H1 (cell line): ENCODE measurements at regions not wholly inside any gene's neighbourhood (a gene's known extent, or its start where the extent isn't known, plus 50 kb on each side); places are given as distances from the start of the nearest gene placed in this dataset.

Experiments used
- CTCF ChIA-PET: fragments of 300-600 bp; sonication (Branson Sonifier 250); formaldehyde crosslinking; loops from one replicate; lab custom pipeline; 2021; ENCODE audit not compliant: partially characterized antibody; lab: Charles Lee
- POLR2A ChIA-PET: fragments of 300-600 bp; sonication (Branson Sonifier 250); formaldehyde crosslinking; loops from one replicate; lab custom pipeline; 2021; ENCODE audit warnings: inconsistent platforms; ENCODE audit not compliant: partially characterized antibody; lab: Charles Lee
- DNase-seq, 2 experiments: peaks; one replicate each; pipeline versions ENCODE4 v3.0.0 to v3.0.0-alpha.2; 2010 to 2022; ENCODE audit warnings: low spot score in 2 of 2, low read depth in 1 of 2, mixed read lengths in 1 of 2
- FAIRE-seq: peaks from 2 replicates; lab custom pipeline; 2011; peaks lifted over from hg19 to GRCh38; lab: Jason Lieb, UNC
- H2AFZ ChIP-seq: 2 replicates; pipeline ENCODE4 v1.8.1; 2012; ENCODE audit warnings: low read length, inconsistent platforms
- H2AK5ac ChIP-seq: 2 replicates; pipeline ENCODE4 v1.6.1; 2013; ENCODE audit warnings: low read depth, low read length
- H2BK120ac ChIP-seq: replicated peaks from 2 replicates; pipeline ENCODE3; 2013; ENCODE audit warnings: low read depth, low read length, inconsistent platforms
- H2BK12ac ChIP-seq: 2 replicates; pipeline ENCODE4 v1.6.1; 2013; ENCODE audit warnings: low read depth, low read length
- H2BK15ac ChIP-seq: 2 replicates; pipeline ENCODE4 v1.6.1; 2013; ENCODE audit warnings: low read length
- H2BK20ac ChIP-seq: 2 replicates; pipeline ENCODE4 v1.6.1; 2013; ENCODE audit warnings: low read length
- H2BK5ac ChIP-seq: 2 replicates; pipeline ENCODE4 v1.6.1; 2013; ENCODE audit warnings: low read depth, low read length
- H3K14ac ChIP-seq: 2 replicates; pipeline ENCODE4 v1.6.1; 2013; ENCODE audit warnings: inconsistent platforms; ENCODE audit not compliant: insufficient read length
- H3K18ac ChIP-seq: 2 replicates; pipeline ENCODE4 v1.6.1; 2013; ENCODE audit warnings: low read length; ENCODE audit errors: extremely low read depth
- H3K23ac ChIP-seq: 2 replicates; pipeline ENCODE4 v1.6.1; 2013; ENCODE audit warnings: inconsistent platforms; ENCODE audit not compliant: insufficient read length
- H3K23me2 ChIP-seq: 2 replicates; pipeline ENCODE4 v1.6.1; 2013; ENCODE audit warnings: low read depth, low read length
- H3K27ac ChIP-seq: 2 replicates; pipeline ENCODE4 v1.6.1; 2011; ENCODE audit warnings: low read depth, low read length, inconsistent platforms
- H3K27me3 ChIP-seq, 4 experiments: replicated peaks in 1 of 4; 1 replicate in 1 of 4; 2 replicates in 3 of 4; pipeline versions ENCODE4 v1.6.1 to v1.8.1; 2011 to 2013; ENCODE audit warnings: low read length in 3 of 4, mild to moderate bottlenecking in 3 of 4, inconsistent platforms in 2 of 4, mixed read lengths in 2 of 4, moderate library complexity in 1 of 4; ENCODE audit not compliant: control insufficient read depth in 3 of 4, insufficient read depth in 3 of 4; ENCODE audit errors: extremely low read depth in 1 of 4
- H3K36me3 ChIP-seq, 4 experiments: 2 replicates each; pipeline versions ENCODE4 v1.6.1 to v1.8.1; 2011 to 2013; ENCODE audit warnings: mild to moderate bottlenecking in 4 of 4, low read length in 3 of 4, moderate library complexity in 2 of 4, control low read depth in 1 of 4, inconsistent platforms in 1 of 4; ENCODE audit not compliant: insufficient read depth in 4 of 4, control insufficient read depth in 2 of 4
- H3K4ac ChIP-seq: replicated peaks from 2 replicates; pipeline ENCODE3; 2013; ENCODE audit warnings: low read length, low read depth, mixed read lengths, inconsistent platforms; ENCODE audit not compliant: insufficient read length
- H3K4me1 ChIP-seq, 4 experiments: replicated peaks in 1 of 4; 1 replicate in 1 of 4; 2 replicates in 3 of 4; pipeline versions ENCODE4 v1.6.1 to v1.8.1; 2011 to 2013; ENCODE audit warnings: low read length in 3 of 4, inconsistent platforms in 2 of 4, mixed read lengths in 1 of 4; ENCODE audit not compliant: insufficient read depth in 4 of 4, control insufficient read depth in 3 of 4
- H3K4me2 ChIP-seq, 2 experiments: 2 replicates each; pipeline versions ENCODE4 v1.6.1 to v1.8.1; 2011 to 2013; ENCODE audit warnings: low read depth in 2 of 2, low read length in 2 of 2, control low read depth in 1 of 2, inconsistent platforms in 1 of 2, mild to moderate bottlenecking in 1 of 2; ENCODE audit not compliant: insufficient read depth in 1 of 2
- H3K4me3 ChIP-seq, 4 experiments: fragments of 200-600, 300-600 bp in 1 of 4; sonication (generic), shearing (Covaris generic), sonication (Bioruptor Twin) in 1 of 4; 2 replicates each; pipeline versions ENCODE4 v1.5.1 to v1.8.1; 2011 to 2016; ENCODE audit warnings: low read length in 4 of 4, low read depth in 3 of 4, control low read depth in 2 of 4, inconsistent platforms in 2 of 4, mild to moderate bottlenecking in 2 of 4, mixed read lengths in 1 of 4, moderate library complexity in 1 of 4; ENCODE audit not compliant: insufficient read depth in 2 of 4; ENCODE audit errors: extremely low read depth in 1 of 4
- H3K56ac ChIP-seq: replicated peaks from 2 replicates; pipeline ENCODE3; 2013; ENCODE audit warnings: low read depth, mild to moderate bottlenecking, mixed read lengths, low read length, inconsistent platforms; ENCODE audit not compliant: insufficient read length
- H3K79me1 ChIP-seq: 2 replicates; pipeline ENCODE4 v1.6.1; 2013; ENCODE audit warnings: low read depth, low read length, control low read depth
- H3K79me2 ChIP-seq, 2 experiments: 2 replicates each; pipeline versions ENCODE4 v1.6.1 to v1.8.1; 2012 to 2013; ENCODE audit warnings: low read length in 2 of 2, mild to moderate bottlenecking in 2 of 2, inconsistent platforms in 1 of 2; ENCODE audit not compliant: insufficient read depth in 2 of 2, control insufficient read depth in 1 of 2
- H3K9ac ChIP-seq, 4 experiments: replicated peaks in 1 of 4; 1 replicate in 1 of 4; 2 replicates in 3 of 4; pipeline versions ENCODE4 v1.6.1 to v1.8.1; 2011 to 2013; ENCODE audit warnings: low read depth in 3 of 4, low read length in 3 of 4, control low read depth in 2 of 4, mild to moderate bottlenecking in 2 of 4, moderate library complexity in 2 of 4, inconsistent platforms in 1 of 4; ENCODE audit errors: extremely low read depth in 1 of 4
- H3K9me3 ChIP-seq, 2 experiments: 2 replicates each; pipeline versions ENCODE4 v1.6.1 to v1.8.1; 2012 to 2013; ENCODE audit warnings: mild to moderate bottlenecking in 2 of 2, moderate library complexity in 2 of 2, control low read depth in 1 of 2, inconsistent platforms in 1 of 2, low read depth in 1 of 2, low read length in 1 of 2, mixed read lengths in 1 of 2; ENCODE audit not compliant: insufficient read depth in 2 of 2
- H4K20me1 ChIP-seq, 2 experiments: replicated peaks in 1 of 2; 2 replicates each; pipeline versions ENCODE3 to v1.8.1; 2011 to 2013; ENCODE audit warnings: inconsistent platforms in 2 of 2, low read length in 2 of 2, mild to moderate bottlenecking in 1 of 2; ENCODE audit not compliant: insufficient read depth in 2 of 2, control insufficient read depth in 1 of 2
- H4K5ac ChIP-seq: 2 replicates; pipeline ENCODE4 v1.6.1; 2013; ENCODE audit warnings: low read length, low read depth, mixed read lengths, inconsistent platforms; ENCODE audit not compliant: insufficient read length
- H4K8ac ChIP-seq: 2 replicates; pipeline ENCODE4 v1.8.0; 2013; ENCODE audit warnings: mild to moderate bottlenecking, moderate library complexity, low read length, inconsistent platforms; ENCODE audit not compliant: insufficient read depth; ENCODE audit errors: extremely low read depth
- H4K91ac ChIP-seq: replicated peaks from 2 replicates; pipeline ENCODE3; 2013; ENCODE audit warnings: low read length, mixed read lengths, inconsistent platforms; ENCODE audit not compliant: insufficient read length
- CEBPB ChIP-seq: IDR thresholded peaks from 2 replicates; pipeline ENCODE4 v1.6.1; 2012; ENCODE audit warnings: low read depth, low read length
- NRF1 ChIP-seq: IDR thresholded peaks from 2 replicates; pipeline ENCODE4 v1.6.1; 2011; ENCODE audit warnings: mild to moderate bottlenecking, low read depth, low read length, improper control_type of control experiment
- RAD21 ChIP-seq, 2 experiments: IDR thresholded peaks in 1 of 2; conservative IDR thresholded peaks in 1 of 2; 2 replicates each; pipeline ENCODE4 v1.6.1; 2011; ENCODE audit warnings: low read depth in 2 of 2, low read length in 2 of 2, improper control_type of control experiment in 1 of 2, inconsistent platforms in 1 of 2, mild to moderate bottlenecking in 1 of 2, moderate library complexity in 1 of 2
- WGBS, 2 experiments: shearing (Covaris generic) in 1 of 2; methylation state at CpG; one replicate each; pipeline versions ENCODE4 v1.1.6 to v1.1.7; 2013 to 2015; ENCODE audit warnings: low lambda C conversion rate in 2 of 2, mixed read lengths in 2 of 2, inconsistent platforms in 1 of 2, low coverage in 1 of 2, missing lambda C conversion rate in 1 of 2; ENCODE audit not compliant: insufficient replicate concordance in 2 of 2, insufficient coverage in 1 of 2, insufficient read length in 1 of 2; ENCODE audit errors: extremely low coverage in 1 of 2, missing lambda C conversion rate in 1 of 2; 5-methylcytosine and 5-hydroxymethylcytosine counted together
- TF ChIP-seq, protein P1 (sequence below), 3 experiments: IDR thresholded peaks; 1 replicate in 2 of 3; 2 replicates in 1 of 3; pipeline versions ENCODE4 v1.5.1 to v1.6.1; 2011; ENCODE audit warnings: low read length in 3 of 3, mild to moderate bottlenecking in 3 of 3, inconsistent platforms in 2 of 3, low read depth in 1 of 3, moderate library complexity in 1 of 3; ENCODE audit not compliant: insufficient read depth in 1 of 3; ENCODE audit errors: control extremely low read depth in 1 of 3

DNA sequence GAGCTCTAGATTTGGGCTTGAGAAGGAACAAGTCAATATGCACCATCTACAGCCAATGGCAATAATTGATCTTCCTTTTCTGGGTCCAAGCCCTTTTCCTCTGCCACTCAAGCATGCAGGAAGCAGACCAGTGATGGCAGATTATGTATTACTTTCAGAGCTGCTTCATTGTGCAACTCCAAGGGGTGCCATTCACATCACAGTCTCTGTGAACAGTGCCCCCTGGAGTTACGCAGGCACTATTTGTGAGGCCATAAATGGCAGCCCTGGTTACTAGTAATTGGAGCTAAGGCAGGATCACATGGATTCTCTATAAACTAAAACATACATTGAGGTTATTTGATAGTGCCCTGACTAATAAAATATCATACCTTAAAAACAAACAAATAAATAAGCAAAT, 313.4 kb upstream of the SLC7A11 start:
- Histone ChIP-seq H3K4ac (no peak overlapping the region), H3K27me3 (no peaks in the 10 kb centered on the region), H2AK5ac (no peak overlapping the region), H3K79me1 (no peaks in the 10 kb centered on the region), H3K4me1 (peaks cover 0 to 4% (median 0%) of the 10 kb centered on the region in 4 experiments; a peak in 1 of 7 replicates), H4K20me1 (no peaks in the 10 kb centered on the region), H3K79me2 (no peaks in the 10 kb centered on the region), H3K14ac (no peak overlapping the region), H3K56ac (no peak overlapping the region), H2BK15ac (no peak overlapping the region), H3K9me3 (peaks cover 0 to 4% of the 10 kb centered on the region in 2 experiments; a peak in 1 of 4 replicates)
- 59% methylated on average over 1 of the region's 1 CpG; no CpG with 5 or more reads in 1 of the 2 experiments for WGBS, 2 experiments
- DNase-seq, result no peak
- POLR2A ChIA-PET, result no interaction called here
- TF ChIP-seq, protein P1, sequence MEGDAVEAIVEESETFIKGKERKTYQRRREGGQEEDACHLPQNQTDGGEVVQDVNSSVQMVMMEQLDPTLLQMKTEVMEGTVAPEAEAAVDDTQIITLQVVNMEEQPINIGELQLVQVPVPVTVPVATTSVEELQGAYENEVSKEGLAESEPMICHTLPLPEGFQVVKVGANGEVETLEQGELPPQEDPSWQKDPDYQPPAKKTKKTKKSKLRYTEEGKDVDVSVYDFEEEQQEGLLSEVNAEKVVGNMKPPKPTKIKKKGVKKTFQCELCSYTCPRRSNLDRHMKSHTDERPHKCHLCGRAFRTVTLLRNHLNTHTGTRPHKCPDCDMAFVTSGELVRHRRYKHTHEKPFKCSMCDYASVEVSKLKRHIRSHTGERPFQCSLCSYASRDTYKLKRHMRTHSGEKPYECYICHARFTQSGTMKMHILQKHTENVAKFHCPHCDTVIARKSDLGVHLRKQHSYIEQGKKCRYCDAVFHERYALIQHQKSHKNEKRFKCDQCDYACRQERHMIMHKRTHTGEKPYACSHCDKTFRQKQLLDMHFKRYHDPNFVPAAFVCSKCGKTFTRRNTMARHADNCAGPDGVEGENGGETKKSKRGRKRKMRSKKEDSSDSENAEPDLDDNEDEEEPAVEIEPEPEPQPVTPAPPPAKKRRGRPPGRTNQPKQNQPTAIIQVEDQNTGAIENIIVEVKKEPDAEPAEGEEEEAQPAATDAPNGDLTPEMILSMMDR (IDR thresholded peaks at IDR 0.05; ENCODE audit: control extremely low read depth in 1 of 3, insufficient read depth in 1 of 3, low read depth in 1 of 3, low read length in 3 of 3), result peak; percentile 16 to 61 (median 36); a peak in 3 of 4 replicates
- TF ChIP-seq NRF1, result no peak
- TF ChIP-seq CEBPB, result peak; percentile 87
- peak; percentile 35 to 41 for TF ChIP-seq RAD21 (IDR thresholded peaks at IDR 0.05 in 1 of 2, conservative IDR thresholded peaks at IDR 0.05 in 1 of 2; ENCODE audit: low read depth in 2 of 2, low read length in 2 of 2)
- TF ChIP-seq, all 59 proteins: peak for 3
- H3K18ac ChIP-seq, result no peak overlapping the region
- no peak overlapping the region for H2AFZ ChIP-seq
- no peak overlapping the region for H3K23ac ChIP-seq
- H4K5ac ChIP-seq, result no peak overlapping the region
- no peak overlapping the region for H2BK12ac ChIP-seq
- H4K8ac ChIP-seq, result no peak overlapping the region
- H2BK20ac ChIP-seq, result no peak overlapping the region
- H3K23me2 ChIP-seq, result no peaks in the 10 kb centered on the region
- H4K91ac ChIP-seq, result no peak overlapping the region
- H3K27ac ChIP-seq, result no peak overlapping the region
- CTCF ChIA-PET, result interaction anchor here (0.6 to 2.4 kb wide), 37 partner anchors 9 to 1409 kb away, joined by 3 to 17 read pairs (median 4); no protein-coding TSS in a partner anchor
- FAIRE-seq, result peak; percentile 42
- H3K4me3 ChIP-seq, result no peak overlapping the region
- H3K36me3 ChIP-seq, result no peaks in the 10 kb centered on the region
- H2BK120ac ChIP-seq, result no peak overlapping the region
- no peak overlapping the region for H3K9ac ChIP-seq
- no peak overlapping the region for H2BK5ac ChIP-seq
- no peak overlapping the region for H3K4me2 ChIP-seq
